CD1c-positive myeloid dendritic cell (primary cell): ENCODE measurements at regions not wholly inside any gene's neighbourhood (a gene's known extent, or its start where the extent isn't known, plus 50 kb on each side); places are given as distances from the start of the nearest gene placed in this dataset.

Experiments
- DNase-seq: peaks from one replicate; pipeline ENCODE4 v3.0.0-alpha.2; 2016; ENCODE audit errors: extremely low spot score

DNA sequence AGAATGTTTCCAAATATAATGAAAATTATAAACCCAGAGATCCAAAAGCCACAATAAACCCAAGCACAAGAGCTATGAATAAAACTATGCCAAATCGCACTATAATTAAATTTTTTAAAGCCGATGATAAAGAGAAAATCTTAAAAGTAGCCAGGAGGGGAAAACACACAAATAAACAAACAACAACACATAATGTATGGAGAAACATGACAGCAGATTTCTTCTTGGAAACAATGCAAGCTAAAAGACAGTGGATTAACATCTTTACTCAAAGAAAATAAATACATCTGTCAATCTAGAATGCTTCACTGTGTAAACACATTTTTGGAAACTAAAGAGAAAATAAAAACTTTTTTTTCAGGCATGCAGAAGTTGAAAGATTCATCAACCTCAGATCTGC, 53.0 kb upstream of the SMOX start:
- no peak for DNase-seq

DNA sequence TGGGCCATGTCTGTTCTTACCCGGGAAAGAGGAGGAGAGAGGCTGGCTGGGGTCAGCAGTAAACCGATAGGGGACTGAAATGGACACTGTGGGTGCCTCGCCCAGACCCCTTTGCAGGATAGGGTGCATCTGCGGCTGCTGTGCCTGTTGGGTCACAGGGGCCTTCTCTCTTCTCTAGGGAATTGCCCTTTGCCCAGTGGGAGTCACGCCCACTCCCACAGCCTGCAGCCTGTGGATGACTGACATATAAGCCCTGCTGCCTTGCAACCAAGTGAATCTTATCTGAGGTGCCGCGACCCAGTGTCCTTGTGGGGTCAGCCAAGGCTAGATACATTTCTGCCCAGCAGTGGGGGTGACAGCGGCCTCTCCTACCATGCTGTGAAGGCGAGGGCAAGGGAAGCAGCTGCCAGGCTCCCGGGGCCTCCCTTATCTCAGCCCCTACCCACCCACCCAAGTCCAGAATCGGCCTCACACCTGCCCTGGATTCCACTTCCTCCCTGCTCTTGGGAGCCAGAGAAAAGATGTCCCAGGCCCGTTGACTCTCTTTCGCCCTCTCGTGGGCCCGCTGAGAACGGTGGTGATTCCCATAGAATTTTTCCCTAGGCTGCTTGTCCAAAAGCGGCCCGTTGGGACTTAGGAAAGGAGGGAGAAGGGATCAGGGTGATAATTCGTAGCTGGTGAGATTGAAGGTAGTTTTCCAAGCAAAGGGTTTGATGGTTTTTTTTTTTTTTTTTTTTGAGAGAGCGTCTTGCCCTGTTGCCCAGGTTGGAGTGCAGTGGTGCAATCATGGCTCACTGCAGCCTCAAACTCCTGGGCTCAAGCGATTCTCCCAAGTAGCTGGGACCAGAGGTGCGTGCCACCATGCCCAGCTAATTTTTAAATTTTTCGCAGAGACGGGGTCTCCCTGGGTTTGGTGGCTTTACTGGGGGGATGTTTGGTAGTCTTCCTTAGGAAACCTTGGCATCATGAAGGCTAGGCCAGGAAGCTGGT, 56.8 kb upstream of the SMOX start:
- DNase-seq: peak; percentile 68

DNA sequence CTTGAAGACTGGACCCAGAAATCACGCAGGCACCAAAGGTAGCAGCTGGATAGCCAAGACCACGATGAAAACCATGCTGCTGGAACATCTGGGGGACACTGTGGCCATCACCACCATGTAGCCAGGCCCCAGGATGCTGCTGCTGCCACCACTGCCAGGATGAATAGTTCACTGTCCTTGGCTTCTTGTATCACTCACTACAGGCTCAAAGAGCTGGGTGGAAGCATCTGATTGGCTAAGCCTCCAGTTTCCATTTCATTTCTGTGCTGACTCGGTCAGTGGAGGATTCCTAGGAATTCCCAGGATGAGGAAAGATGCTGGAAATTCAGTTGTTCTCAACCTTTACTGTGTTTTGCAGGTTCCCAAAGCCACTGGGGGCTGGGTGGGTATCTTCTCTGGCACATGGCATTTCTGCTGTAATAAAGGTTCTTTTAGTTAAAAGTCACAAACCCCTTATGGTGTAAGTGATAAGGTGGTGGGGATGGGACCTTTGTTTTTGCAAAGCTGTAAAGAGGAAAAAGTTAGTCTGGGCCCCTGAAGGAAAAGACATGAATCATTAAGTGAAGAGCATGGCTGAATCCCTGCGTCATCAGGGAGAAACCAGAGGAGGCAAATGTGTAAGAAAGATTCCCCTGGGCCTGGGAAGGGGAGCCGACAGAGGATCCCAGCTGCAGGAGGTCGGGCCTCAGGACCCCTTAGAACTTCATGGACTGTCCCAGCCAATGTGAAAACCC, 57.7 kb upstream of the SMOX start:
- DNase-seq: no peak

DNA sequence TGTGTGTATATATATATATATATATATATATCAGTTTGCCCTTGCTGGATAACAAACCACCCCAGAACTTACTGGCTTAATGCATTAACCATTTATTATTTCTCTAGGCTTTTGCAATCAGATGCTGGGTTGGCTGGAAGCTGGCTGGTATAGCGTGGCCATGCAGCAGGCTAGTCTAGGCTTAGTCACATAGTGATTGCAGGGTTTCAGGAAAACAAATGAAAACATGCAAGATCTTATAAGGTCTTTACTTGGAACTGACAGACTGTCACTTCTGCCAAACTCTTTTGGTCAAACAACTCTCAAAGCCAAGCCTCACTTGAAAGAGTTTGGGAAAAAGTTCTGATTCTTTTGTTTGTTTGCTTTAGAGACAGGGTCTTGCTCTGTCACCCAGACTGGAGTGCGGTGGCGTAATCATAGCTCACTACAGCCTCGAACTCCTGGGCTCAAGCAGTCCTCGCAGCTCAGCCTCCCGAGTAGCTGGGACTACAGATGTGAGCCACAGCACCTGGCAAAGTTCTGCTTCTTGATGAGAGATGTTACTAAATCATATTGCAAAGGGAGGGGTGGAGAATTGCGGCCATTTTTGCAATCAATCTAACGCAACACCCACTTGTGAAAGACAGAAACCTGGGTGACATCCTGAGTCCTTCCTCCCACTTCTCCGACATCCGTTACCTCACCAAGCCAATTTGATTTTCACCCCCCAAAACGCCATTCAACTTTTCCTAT, 58.7 kb upstream of the SMOX start:
- DNase-seq: peak; percentile 69

DNA sequence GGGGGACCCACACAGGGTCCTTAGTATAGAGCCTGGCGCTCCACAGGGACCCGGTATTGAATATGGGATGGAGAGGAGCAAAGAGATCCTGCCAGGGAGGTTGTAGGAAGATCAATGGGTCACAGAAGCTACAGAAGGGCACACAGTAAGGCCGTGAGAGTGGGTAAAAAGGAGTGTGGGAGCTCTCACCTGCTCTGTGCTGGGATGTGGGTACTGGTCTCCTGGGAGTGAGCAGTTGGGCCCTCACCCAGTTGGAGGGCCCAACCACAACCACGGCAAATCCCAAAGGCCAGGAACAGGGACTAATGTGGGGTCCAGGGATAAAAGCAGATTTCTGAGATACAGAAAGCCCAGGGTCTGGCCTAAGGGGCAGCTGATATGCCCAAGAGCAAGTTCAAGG, 59.9 kb upstream of the SMOX start:
- no peak for DNase-seq

DNA sequence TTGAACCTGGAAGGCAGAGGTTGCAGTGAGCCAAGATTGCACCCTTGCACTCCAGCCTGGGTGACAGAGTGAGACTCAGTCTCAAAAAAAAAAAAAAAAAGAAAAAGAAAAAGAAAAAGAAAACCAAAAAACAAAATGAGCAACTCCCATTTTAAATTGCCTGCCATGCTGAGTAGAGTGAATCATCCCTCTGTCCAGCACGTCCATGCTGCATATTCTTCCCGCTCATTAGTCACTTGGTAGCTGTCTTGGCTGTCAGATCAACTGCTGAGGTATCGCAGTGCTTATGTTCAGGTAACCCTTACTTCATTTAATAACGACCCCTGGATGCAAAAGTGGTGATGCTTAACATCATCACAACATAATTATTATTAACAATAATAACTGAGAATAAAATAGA, 60.7 kb upstream of the SMOX start:
- no peak for DNase-seq

DNA sequence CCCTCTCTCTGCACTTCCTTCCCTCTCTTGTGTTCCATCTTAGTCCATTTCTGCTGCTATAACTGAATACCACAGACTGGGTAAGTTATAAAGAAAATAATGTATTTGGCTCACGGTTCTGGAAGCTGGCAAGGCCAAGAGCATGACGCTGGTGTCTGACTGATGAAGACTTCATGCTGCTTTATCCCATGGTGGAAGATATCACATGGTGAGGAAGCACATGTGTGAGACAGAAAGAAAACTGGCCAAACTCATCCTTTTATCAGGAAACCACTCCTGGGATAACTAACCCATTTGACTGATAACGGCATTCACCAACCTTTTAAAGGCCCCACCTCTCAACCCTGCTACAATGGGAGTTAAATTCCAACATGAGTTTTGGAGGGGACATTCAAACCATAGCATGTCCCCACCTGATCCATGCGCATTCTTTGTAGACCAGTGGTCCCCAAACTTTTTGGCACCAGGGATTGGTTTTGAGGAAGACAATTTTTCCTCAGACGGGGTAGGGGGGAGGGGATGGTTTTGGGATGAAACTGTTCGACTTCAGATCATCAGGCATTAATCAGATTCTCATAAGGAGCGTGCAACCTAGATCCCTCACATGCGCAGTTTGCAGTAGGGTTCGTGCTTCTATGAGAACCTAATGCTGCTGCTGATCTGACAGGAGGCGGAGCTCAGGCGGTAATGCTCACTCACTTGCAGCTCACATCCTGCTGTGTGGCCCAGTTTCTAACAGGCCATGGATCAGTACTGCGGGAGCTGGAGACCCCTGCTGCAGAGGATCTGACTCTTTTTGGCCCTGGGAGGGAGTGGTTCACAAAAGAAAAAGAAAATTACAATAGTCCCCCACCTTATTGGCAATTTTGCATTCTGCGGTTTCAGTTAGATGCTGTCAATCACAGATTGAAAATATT, 61.6 kb upstream of the SMOX start:
- no peak for DNase-seq

DNA sequence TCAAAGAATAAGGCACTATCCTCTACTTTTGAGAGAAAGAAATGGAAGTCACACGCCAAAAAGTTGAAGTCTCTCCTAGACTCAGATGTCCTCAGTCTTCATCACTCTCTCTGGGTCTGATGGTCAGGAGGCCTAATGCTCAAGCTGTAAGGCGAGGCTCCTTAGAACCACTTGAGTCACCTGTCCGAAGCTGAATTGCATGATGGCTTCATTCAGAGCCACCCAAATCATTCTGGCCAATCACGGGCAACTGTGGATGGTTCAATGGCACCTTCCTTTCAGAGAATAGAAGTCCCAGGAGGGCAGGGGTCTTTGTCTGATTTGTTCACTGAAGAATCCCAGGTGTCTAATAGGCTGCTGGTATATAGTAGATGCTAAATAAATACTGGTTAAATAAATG, 63.9 kb upstream of the SMOX start:
- DNase-seq: no peak

DNA sequence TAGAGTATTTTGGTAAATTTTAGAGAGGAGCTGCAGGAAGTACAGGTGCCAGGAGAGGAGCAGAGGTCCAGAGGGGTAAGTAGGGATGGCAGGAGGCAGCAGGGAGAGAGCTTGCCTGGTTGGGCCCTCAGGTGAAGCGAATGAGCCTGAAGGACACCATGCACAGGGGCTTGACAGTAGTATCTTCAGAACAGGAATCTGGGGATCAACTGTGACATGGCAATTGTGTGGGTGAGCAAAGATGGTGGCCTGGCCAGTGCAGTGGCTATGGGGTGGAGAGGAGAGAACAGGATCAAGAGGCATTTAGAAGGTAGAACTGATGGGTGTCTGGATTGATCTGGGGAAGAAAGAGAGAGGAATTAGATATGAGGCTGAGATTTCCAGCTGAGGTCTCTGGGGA, 64.5 kb upstream of the SMOX start:
- DNase-seq: no peak

DNA sequence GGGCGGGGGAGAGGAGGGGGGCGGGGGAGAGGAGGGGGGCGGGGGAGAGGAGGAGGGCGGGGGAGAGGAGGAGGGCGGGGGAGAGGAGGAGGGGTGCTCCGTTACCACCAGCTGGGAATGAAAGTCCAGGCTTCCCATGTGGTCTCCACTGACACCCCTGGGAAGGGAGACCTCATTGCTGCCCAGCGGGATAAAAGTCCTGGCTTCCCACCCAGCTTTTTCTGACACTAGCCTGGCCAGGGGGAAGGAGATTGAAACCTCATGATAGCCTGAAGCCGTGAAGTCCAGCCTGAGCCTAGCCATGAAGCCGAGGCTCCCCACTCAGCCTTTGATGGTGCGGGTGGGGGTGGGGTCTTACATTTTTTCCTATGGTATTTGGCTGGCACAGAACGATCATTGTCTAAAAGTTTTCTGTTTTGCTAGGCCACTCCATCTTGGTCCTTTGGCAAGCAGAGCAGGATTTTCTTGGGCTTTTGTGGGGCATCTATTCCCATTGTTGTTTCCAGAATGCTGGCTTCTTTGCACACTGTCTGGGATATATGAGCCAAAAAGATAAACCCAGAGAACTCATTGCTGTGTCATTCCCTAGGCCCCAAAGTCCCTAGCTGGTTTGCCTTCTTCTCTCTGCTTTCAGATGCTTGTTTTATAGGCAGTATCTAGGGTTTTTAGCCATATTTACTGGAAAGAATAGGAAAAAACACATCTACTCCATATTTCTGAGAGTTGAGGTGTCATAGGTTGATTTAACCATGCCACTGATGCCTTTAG, 65.3 kb upstream of the SMOX start:
- DNase-seq: no peak

DNA sequence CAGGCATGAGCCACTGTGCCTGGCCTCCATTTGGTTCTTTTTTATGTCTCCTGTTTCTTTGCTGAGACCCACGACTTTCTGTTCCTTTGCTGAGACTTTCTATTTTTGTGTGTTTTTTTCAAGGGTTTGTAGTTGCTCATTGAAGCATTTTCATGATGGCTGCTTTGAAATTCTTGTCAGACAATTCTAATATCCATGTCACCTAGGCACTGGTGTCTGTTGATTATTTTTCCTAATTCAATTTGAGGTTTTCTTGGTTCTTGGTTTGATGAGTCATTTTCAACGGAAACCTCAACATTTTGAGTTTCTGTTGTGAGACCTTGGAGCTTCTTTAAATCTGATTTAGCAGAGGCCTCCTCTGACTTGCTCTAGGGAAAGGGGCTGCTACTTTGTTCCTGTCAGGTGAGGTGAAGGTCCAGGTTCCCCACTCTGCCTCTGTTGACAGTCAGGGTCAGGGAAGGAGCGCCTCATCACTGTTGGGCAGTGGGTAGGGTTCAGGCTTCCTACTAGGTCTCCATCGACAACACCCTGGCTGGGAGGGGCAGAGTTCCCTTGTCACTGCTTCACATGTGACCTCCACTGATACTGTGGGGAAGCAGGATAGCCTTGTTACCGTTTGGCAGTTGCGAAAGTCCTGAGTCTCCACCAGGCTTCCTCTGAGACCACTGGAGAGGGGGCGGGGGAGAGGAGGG, 66.1 kb upstream of the SMOX start:
- DNase-seq: peak; percentile 88

DNA sequence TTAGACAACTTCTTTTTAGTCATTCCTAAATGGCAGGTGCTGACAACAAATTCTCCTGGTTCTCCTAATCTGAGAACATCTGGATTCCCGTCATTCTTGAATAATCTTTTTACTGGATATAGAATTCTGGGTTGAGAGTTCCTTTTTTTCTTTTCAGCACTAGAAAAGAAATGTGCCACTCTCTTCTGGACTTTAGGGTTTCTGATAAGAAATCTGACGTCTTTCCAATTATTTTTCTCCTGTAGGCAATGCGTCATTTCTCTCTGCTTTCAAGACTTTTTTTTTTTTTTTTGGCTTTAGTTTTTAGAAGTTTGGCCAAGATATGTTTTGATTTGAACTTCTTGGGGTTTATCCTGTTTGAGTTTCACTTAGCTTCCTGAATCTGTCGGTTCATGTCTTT, 66.1 kb upstream of the RNF24 start:
- DNase-seq: no peak

DNA sequence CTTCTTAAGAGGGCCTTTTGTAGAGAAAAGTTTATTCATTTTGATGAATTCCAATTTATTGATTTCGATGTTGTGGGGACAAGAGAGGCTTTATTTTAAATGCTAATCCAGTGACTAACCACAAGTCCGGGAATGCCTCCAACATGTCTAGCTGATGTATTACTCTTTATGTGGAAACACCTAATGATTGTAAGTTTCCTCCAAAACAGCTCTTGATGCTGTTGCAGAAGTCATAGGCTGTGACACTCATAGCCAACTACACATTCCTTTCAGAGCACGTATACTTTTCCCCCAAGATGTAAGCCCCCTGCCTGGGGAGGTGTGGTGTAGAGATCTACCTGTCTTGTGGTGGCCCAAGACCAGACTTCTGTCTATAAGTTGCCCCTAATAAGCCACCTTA, 61.3 kb upstream of the RNF24 start:
- DNase-seq: no peak

DNA sequence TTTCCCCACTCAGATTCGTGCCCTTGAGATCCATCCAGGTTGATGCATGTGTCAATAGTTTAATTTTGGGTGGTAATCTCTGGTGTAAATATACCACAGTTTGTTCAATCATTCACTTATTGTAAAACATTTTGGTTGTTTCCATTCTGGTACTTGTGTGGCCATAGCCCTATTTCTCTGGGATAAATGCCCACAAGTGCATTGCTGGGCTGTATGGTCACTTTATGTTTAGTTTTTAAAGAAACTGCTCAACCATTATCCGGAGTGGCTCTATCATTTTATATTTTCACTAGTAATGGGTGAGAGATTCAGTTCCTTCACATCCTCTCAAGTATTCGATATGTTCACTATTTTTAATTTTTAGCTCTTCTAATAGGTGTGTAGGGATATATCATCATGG, 60.7 kb upstream of the RNF24 start:
- DNase-seq: no peak

DNA sequence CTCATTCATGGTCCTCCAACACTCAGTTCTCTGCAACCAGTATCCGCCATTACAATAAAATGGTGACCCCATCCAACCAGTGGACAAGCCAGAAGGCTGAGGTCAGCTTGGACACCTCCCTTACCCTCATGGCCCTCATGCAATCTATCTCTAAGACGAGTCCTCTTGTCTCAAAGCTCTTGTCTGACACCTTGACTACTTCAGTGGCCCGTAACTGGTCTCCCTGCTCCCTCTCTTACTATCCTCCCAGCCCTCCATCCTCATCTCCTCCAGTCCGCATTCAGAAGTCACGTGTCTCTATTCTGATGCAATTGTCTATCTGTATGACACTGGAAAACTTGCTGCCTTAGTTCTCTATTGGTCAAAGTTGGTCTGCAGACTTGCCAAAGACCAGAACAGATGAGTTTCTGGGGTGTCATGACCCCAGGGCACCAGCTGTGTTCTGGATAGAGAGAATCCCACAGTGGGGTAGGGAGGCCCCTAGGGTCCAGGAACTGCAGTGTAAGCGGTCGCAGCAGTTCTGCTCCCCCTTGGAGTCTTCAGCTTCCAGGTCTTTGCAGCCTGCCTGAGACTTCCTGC, 59.6 kb upstream of the RNF24 start:
- no peak for DNase-seq

DNA sequence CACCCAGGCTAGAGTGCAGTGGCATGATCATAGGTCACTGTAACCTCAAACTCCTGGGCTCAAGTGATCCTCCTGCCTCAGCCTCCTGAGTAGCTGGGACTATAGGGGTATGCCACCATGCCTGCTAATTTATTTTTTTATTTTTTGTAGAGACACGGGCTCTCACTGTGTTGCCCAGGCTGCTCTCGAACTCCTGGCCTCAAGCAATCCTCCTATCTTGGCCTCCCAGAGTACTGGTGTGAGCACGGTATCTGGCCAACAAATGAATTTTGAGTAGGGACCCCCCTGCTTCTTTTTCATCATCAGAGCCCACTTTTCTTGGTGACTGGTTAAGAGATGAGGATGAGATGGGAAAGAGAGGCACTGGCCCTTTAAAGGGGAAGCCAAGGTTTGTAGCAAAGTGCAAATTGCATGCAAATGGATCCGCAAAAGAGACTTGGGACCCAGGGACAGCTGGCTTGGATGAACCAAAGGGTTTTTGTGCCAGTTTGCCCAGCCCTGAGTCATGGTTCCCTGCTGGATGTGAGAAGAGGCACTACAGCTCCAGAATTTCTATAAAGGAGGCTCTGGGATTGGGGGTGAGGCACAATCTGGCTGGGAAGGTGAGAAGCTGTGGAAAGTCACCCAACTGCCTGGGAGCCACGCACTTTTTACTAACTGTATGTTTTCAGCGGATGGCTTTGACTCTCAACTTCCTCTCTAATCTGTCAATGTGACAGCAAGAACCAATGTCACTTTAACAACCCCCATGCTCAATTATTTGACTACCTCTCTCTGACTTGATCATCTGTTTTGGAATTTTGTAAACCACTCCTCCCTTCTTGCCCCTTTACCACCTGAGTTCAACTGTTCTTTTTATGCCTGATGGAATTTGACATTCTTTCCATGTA, 58.7 kb upstream of the RNF24 start:
- DNase-seq: no peak

DNA sequence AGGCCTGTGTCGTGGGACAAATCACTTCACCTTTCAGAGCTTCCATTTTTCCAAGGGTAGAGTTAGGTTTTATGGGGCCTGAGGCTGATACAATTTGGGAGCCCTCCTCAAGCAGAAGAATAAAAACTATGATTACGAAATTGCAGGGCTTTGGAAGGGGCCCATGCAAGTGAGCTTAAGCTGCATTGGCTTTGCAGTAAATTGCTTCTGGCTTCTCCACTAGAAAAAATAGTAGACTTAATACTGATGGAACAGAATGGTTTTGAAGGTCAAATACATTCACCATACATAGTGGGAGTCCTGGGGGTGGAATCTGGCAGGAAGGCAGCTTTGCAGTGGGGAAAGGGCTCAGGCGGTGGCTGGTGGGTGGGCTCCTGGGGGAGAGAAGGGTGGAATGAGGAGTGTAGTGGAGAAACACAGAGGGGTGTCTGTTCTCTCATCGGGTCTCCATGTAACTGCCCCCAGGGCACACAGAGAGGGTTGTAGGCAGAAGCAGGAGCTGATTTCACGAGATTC, 55.9 kb upstream of the RNF24 start:
- DNase-seq: no peak
